Gastrocnemius medialis (tissue), 4 donors: ENCODE measurements at regions not wholly inside any gene's neighbourhood (a gene's known extent, or its start where the extent isn't known, plus 50 kb on each side); places are given as distances from the start of the nearest gene placed in this dataset.

Experiments used
- ATAC-seq, 2 donors: fragments of 150-250 bp; one replicate each; pipeline ENCODE4 v1.9.1; 2016
- DNase-seq, 2 donors: peaks; one replicate each; pipeline ENCODE4 v3.0.0-alpha.2; 2019
- H3K27ac ChIP-seq, 4 donors: fragments of 200-600 bp; sonication (generic); 1 replicate in 1 of 4; 2 replicates in 3 of 4; pipeline ENCODE4 v1.5.1; 2016 to 2018; ENCODE audit warnings: mild to moderate bottlenecking in 2 of 4, moderate library complexity in 1 of 4
- H3K27me3 ChIP-seq, 3 donors: fragments of 200-600 bp; sonication (generic) in 2 of 3; 1 replicate in 1 of 3; 2 replicates in 2 of 3; pipeline versions ENCODE4 v1.5.1 to v1.6.0; 2016 to 2019; ENCODE audit warnings: mild to moderate bottlenecking in 1 of 3, moderate library complexity in 1 of 3
- H3K36me3 ChIP-seq, 2 donors: fragments of 200-600 bp; sonication (generic) in 1 of 2; one replicate each; pipeline ENCODE4 v1.5.1; 2017 to 2018
- H3K4me1 ChIP-seq, 2 donors: fragments of 200-600 bp; sonication (generic) in 1 of 2; one replicate each; pipeline ENCODE4 v1.5.1; 2016 to 2017; ENCODE audit warnings: mild to moderate bottlenecking in 2 of 2
- H3K4me3 ChIP-seq, 4 donors: fragments of 200-600 bp; sonication (generic) in 3 of 4; 1 replicate in 1 of 4; 2 replicates in 3 of 4; pipeline ENCODE4 v1.5.1; 2016 to 2019; ENCODE audit warnings: mild to moderate bottlenecking in 2 of 4
- H3K9me3 ChIP-seq, 3 donors: fragments of 200-600 bp; sonication (generic) in 2 of 3; 1 replicate in 1 of 3; 2 replicates in 2 of 3; pipeline ENCODE4 v1.5.1; 2016 to 2019
- POLR2A ChIP-seq, 2 donors: fragments of 450-650 bp; IDR thresholded peaks; one replicate each; pipeline ENCODE4 v1.6.1; 2017; ENCODE audit warnings: antibody characterized with exemption in 2 of 2, mild to moderate bottlenecking in 2 of 2, moderate library complexity in 2 of 2
- in situ Hi-C, 4 donors: fragments of 200-750 bp; cut with MboI; loops; one replicate each; pipeline versions ENCODE4 v1.15.0 to v1.8.0; 2017; ENCODE audit warnings: low sequenced_read_pairs in 4 of 4
- intact Hi-C: fragments of 100-400 bp; cut with DNase I; formaldehyde crosslinking; loops from one replicate; pipeline ENCODE4 v1.15.1; 2023; ENCODE audit warnings: low total_unique reads
- TF ChIP-seq, protein P1 (sequence below), 5 experiments: fragments of 450-650 bp in 3 of 5; fragments of 200-600 bp in 2 of 5; sonication (generic) in 2 of 5; IDR thresholded peaks in 4 of 5; conservative IDR thresholded peaks in 1 of 5; 1 replicate in 4 of 5; 2 replicates in 1 of 5; pipeline ENCODE4 v1.5.1; 2016 to 2019; ENCODE audit warnings: antibody characterized with exemption in 5 of 5, mild to moderate bottlenecking in 3 of 5, moderate library complexity in 3 of 5

GRCh38 chr14:87696485-87696884 lies 296.5 kb downstream of the GALC start:
- ATAC-seq (no peak), DNase-seq (no peak)
- Histone ChIP-seq H3K27me3 (no peaks in the 10 kb centered on the region), H3K4me3 (no peak overlapping the region), H3K9me3 (no peaks in the 10 kb centered on the region), H3K4me1 (no peaks in the 10 kb centered on the region), H3K27ac (no peak overlapping the region), H3K36me3 (no peaks in the 10 kb centered on the region)
- intact Hi-C loops = no loop called here
- in situ Hi-C loops = no loop called here
- no peak for TF ChIP-seq POLR2A (IDR thresholded peaks at IDR 0.05)
- TF ChIP-seq, protein P1, sequence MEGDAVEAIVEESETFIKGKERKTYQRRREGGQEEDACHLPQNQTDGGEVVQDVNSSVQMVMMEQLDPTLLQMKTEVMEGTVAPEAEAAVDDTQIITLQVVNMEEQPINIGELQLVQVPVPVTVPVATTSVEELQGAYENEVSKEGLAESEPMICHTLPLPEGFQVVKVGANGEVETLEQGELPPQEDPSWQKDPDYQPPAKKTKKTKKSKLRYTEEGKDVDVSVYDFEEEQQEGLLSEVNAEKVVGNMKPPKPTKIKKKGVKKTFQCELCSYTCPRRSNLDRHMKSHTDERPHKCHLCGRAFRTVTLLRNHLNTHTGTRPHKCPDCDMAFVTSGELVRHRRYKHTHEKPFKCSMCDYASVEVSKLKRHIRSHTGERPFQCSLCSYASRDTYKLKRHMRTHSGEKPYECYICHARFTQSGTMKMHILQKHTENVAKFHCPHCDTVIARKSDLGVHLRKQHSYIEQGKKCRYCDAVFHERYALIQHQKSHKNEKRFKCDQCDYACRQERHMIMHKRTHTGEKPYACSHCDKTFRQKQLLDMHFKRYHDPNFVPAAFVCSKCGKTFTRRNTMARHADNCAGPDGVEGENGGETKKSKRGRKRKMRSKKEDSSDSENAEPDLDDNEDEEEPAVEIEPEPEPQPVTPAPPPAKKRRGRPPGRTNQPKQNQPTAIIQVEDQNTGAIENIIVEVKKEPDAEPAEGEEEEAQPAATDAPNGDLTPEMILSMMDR (IDR thresholded peaks at IDR 0.05 in 4 of 5, conservative IDR thresholded peaks at IDR 0.05 in 1 of 5) = no peak

- no peak for TF ChIP-seq POLR2A (IDR thresholded peaks at IDR 0.05)
- TF ChIP-seq, protein P1 (IDR thresholded peaks at IDR 0.05 in 4 of 5, conservative IDR thresholded peaks at IDR 0.05 in 1 of 5) = no peak
- in situ Hi-C loops = no loop called here
- ATAC-seq (no peak), DNase-seq (no peak)
- H3K4me3 ChIP-seq = no peak overlapping the region
- intact Hi-C loops = no loop called here
- no peaks in the 10 kb centered on the region for H3K9me3 ChIP-seq
- no peak overlapping the region for H3K27ac ChIP-seq
- H3K27me3 ChIP-seq = no peaks in the 10 kb centered on the region
- no peaks in the 10 kb centered on the region for H3K4me1 ChIP-seq
- no peaks in the 10 kb centered on the region for H3K36me3 ChIP-seq
These were observed 301.7 kb downstream of the GALC start for GRCh38 chr14:87691042-87691881.

DNA sequence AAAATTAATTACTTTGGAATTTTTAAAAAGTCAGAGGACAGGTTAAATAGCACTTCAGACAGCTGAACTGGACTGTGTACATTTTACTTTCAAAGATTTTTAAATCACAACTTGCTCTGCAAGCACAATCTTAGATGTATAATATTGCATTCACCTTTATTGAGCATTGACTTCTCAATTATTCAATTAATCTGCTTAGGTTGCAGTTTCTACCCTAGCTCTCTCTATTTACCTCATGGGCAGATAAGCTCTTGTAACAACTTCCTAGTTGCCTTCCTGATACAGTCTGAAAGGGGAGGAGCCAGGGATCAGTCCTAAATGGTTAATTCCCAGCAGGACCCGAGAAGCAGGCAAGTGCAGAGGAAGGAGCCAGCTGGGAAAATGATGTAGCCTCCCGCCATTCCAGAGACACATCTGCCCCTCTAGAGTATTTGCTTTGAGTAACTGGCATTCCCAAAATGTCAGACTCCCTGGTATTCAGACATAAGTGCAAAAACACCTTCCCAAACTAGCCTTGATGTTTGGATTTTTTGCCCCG lies 302.8 kb downstream of the GALC start:
- Histone ChIP-seq H3K9me3 (no peaks in the 10 kb centered on the region), H3K27me3 (no peaks in the 10 kb centered on the region), H3K27ac (no peak overlapping the region), H3K4me3 (no peak overlapping the region), H3K36me3 (no peaks in the 10 kb centered on the region), H3K4me1 (no peaks in the 10 kb centered on the region)
- intact Hi-C loops = no loop called here
- in situ Hi-C loops = no loop called here
- TF ChIP-seq, protein P1 (IDR thresholded peaks at IDR 0.05 in 4 of 5, conservative IDR thresholded peaks at IDR 0.05 in 1 of 5) = no peak
- no peak for TF ChIP-seq POLR2A (IDR thresholded peaks at IDR 0.05)
- ATAC-seq (no peak), DNase-seq (no peak)

DNA sequence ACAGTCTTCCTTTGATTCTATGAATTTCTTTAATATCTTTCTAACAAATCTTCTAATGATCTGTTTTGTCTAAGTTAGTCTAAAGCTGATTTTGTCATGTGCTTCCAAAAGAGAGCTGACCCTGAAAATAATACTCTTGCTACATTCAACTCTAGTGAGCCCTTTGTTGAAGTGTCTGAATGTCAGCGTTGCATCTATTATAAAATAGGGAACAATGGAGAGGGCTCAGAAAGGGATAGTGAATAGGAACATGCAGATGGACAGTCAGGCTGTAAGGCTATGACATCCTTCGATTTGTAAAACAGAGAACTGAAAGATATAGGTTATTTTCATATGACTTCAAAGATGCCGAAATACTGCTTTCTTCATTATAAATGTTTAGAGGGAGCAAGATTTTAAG lies 304.5 kb downstream of the GALC start:
- Histone ChIP-seq H3K36me3 (no peaks in the 10 kb centered on the region), H3K4me3 (no peak overlapping the region), H3K4me1 (no peaks in the 10 kb centered on the region), H3K27me3 (no peaks in the 10 kb centered on the region), H3K9me3 (no peaks in the 10 kb centered on the region), H3K27ac (no peak overlapping the region)
- ATAC-seq (no peak), DNase-seq (no peak)
- intact Hi-C loops (no loop called here), in situ Hi-C loops (no loop called here)
- TF ChIP-seq, protein P1 (IDR thresholded peaks at IDR 0.05 in 4 of 5, conservative IDR thresholded peaks at IDR 0.05 in 1 of 5) = no peak
- TF ChIP-seq POLR2A (IDR thresholded peaks at IDR 0.05) = no peak
